ENCODE measurements at regions not wholly inside any gene's neighbourhood (a gene's known extent, or its start where the extent isn't known, plus 50 kb on each side); places are given as distances from the start of the nearest gene placed in this dataset.
A peak's percentile ranks its signal among the peaks of the same experiment; 100 is the strongest.
"Not testable (repeated sequence)": the region's sequence is repeated elsewhere in the genome, so short reads cannot be mapped to it uniquely, and the experiment has no call there.

- DNase-seq: no peak
Observed at GRCh38 chr9:94033383-94033782, 50.9 kb upstream of the PTPDC1 start.

- DNase-seq: no peak
Observed at GRCh38 chr9:94031946-94032345, 52.3 kb upstream of the PTPDC1 start.

GRCh38 chr9:94031380-94031779, 52.9 kb upstream of the PTPDC1 start:
- DNase-seq: no peak

- DNase-seq: peak; percentile 88
Observed at GRCh38 chr9:94030318-94031179, 53.7 kb upstream of the PTPDC1 start.

- no peak for DNase-seq
Observed at GRCh38 chr9:94029932-94030317, 54.3 kb upstream of the PTPDC1 start.

- no peak for DNase-seq
Observed at GRCh38 chr9:94026816-94027215, 57.4 kb upstream of the PTPDC1 start.

GRCh38 chr9:94022476-94022875, 61.8 kb upstream of the PTPDC1 start:
- DNase-seq: not testable (repeated sequence)

GRCh38 chr9:94020836-94021235, 63.4 kb upstream of the PTPDC1 start:
- not testable (repeated sequence) for DNase-seq

GRCh38 chr9:94018628-94019027, 63.5 kb upstream of the BARX1 start:
- DNase-seq: no peak

GRCh38 chr9:94017939-94018531, 62.9 kb upstream of the BARX1 start:
- no peak for DNase-seq

- DNase-seq: no peak
Observed at GRCh38 chr9:94016744-94017143, 61.6 kb upstream of the BARX1 start.

GRCh38 chr9:94014920-94015319, 59.8 kb upstream of the BARX1 start:
- no peak for DNase-seq

GRCh38 chr9:94014066-94014654, 59.0 kb upstream of the BARX1 start:
- DNase-seq: peak; percentile 40

GRCh38 chr9:94010980-94011533, 55.9 kb upstream of the BARX1 start:
- DNase-seq: no peak

GRCh38 chr9:94005272-94005901, 50.2 kb upstream of the BARX1 start:
- DNase-seq: peak; percentile 41

All from EL (cell line).